ENCODE measurements at regions not wholly inside any gene's neighbourhood (a gene's known extent, or its start where the extent isn't known, plus 50 kb on each side); places are given as distances from the start of the nearest gene placed in this dataset.

DNA sequence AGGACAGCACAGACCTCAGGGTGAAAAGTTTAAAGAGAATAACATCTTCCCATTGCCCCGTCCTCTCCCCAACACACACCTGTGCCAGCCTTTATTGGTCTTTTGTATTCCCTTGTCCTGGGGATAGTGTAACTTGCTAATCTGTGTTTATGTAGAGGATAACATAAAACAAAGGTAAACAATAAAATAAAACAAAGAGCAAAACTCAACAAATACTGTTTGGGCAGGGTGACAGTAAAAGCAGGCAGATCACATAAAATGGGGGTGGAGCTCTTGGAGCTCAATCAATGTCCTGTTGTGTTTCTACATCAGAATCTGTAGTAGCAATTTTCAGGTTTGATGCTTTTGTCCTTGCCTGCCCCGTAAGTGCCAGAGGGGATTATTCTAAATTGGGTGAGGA is 1939.7 kb downstream of the TP53TG3F start:
- TF ChIP-seq, protein P1, sequence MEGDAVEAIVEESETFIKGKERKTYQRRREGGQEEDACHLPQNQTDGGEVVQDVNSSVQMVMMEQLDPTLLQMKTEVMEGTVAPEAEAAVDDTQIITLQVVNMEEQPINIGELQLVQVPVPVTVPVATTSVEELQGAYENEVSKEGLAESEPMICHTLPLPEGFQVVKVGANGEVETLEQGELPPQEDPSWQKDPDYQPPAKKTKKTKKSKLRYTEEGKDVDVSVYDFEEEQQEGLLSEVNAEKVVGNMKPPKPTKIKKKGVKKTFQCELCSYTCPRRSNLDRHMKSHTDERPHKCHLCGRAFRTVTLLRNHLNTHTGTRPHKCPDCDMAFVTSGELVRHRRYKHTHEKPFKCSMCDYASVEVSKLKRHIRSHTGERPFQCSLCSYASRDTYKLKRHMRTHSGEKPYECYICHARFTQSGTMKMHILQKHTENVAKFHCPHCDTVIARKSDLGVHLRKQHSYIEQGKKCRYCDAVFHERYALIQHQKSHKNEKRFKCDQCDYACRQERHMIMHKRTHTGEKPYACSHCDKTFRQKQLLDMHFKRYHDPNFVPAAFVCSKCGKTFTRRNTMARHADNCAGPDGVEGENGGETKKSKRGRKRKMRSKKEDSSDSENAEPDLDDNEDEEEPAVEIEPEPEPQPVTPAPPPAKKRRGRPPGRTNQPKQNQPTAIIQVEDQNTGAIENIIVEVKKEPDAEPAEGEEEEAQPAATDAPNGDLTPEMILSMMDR (IDR thresholded peaks at IDR 0.05; ENCODE audit: insufficient read depth in 1 of 2, low read depth in 1 of 2, low read length in 1 of 2, severe bottlenecking in 1 of 2, unreplicated experiment in 1 of 2), result no peak
- Mint-ChIP-seq H3K4me3 (ENCODE audit: unreplicated experiment) (no peak overlapping the region), H3K4me1 (ENCODE audit: low read depth, unreplicated experiment) (no peaks in the 10 kb centered on the region), H3K36me3 (ENCODE audit: insufficient read depth, unreplicated experiment) (no peaks in the 10 kb centered on the region), H3K9me3 (ENCODE audit: unreplicated experiment) (peaks cover 8% of the 10 kb centered on the region), H3K27ac (ENCODE audit: unreplicated experiment) (no peak overlapping the region), H3K27me3 (ENCODE audit: insufficient read depth, unreplicated experiment) (no peaks in the 10 kb centered on the region)
- DNase-seq, result no peak
- Histone ChIP-seq H3K9me3 (no peaks in the 10 kb centered on the region), H3K4me3 (ENCODE audit: low read depth, low read length) (no peak overlapping the region), H3K4me1 (no peaks in the 10 kb centered on the region), H3K27me3 (replicated peaks; ENCODE audit: control insufficient read depth, insufficient read depth, low read length) (no peaks in the 10 kb centered on the region), H3K36me3 (ENCODE audit: control insufficient read depth, insufficient read depth, low read length) (no peaks in the 10 kb centered on the region)
- POLR2A ChIA-PET, result no interaction called here
- intact Hi-C loops (cut with micrococcal nuclease; ENCODE audit: unreplicated experiment), result no loop called here
- CTCF ChIA-PET, result no interaction called here
- BruUV-seq (replicated peaks), result no TSS peak

- no TSS peak for BruUV-seq (replicated peaks)
- H3K27me3 ChIP-seq (replicated peaks; ENCODE audit: control insufficient read depth, insufficient read depth, low read length), result no peaks in the 10 kb centered on the region
- DNase-seq, result no peak
- H3K27me3 Mint-ChIP-seq (ENCODE audit: insufficient read depth, unreplicated experiment), result no peaks in the 10 kb centered on the region
- no peak overlapping the region for H3K27ac Mint-ChIP-seq (ENCODE audit: unreplicated experiment)
- CTCF ChIA-PET, result no interaction called here
- H3K36me3 ChIP-seq (ENCODE audit: control insufficient read depth, insufficient read depth, low read length), result no peaks in the 10 kb centered on the region
- H3K9me3 Mint-ChIP-seq (ENCODE audit: unreplicated experiment), result no peaks in the 10 kb centered on the region
- no peaks in the 10 kb centered on the region for H3K4me1 Mint-ChIP-seq (ENCODE audit: low read depth, unreplicated experiment)
- H3K36me3 Mint-ChIP-seq (ENCODE audit: insufficient read depth, unreplicated experiment), result no peaks in the 10 kb centered on the region
- TF ChIP-seq, protein P1 (IDR thresholded peaks at IDR 0.05; ENCODE audit: insufficient read depth in 1 of 2, low read depth in 1 of 2, low read length in 1 of 2, severe bottlenecking in 1 of 2, unreplicated experiment in 1 of 2), result no peak
- H3K4me1 ChIP-seq, result no peaks in the 10 kb centered on the region
- H3K9me3 ChIP-seq, result no peaks in the 10 kb centered on the region
- intact Hi-C loops (cut with micrococcal nuclease; ENCODE audit: unreplicated experiment), result no loop called here
- H3K4me3 ChIP-seq (ENCODE audit: low read depth, low read length), result no peak overlapping the region
- no peak overlapping the region for H3K4me3 Mint-ChIP-seq (ENCODE audit: unreplicated experiment)
- POLR2A ChIA-PET, result no interaction called here
These were observed 1944.9 kb downstream of the TP53TG3F start for GRCh38 chr16:35404273-35404672.

GRCh38 chr16:35405526-35405925 is 1946.1 kb downstream of the TP53TG3F start:
- TF ChIP-seq, protein P1 (IDR thresholded peaks at IDR 0.05; ENCODE audit: insufficient read depth in 1 of 2, low read depth in 1 of 2, low read length in 1 of 2, severe bottlenecking in 1 of 2, unreplicated experiment in 1 of 2), result no peak
- H3K36me3 Mint-ChIP-seq (ENCODE audit: insufficient read depth, unreplicated experiment), result no peaks in the 10 kb centered on the region
- CTCF ChIA-PET, result no interaction called here

More at GRCh38 chr16:35405526-35405925, 1946.1 kb downstream of the TP53TG3F start:
- H3K36me3 ChIP-seq (ENCODE audit: control insufficient read depth, insufficient read depth, low read length), result no peaks in the 10 kb centered on the region
- no peak for DNase-seq
- H3K4me3 ChIP-seq (ENCODE audit: low read depth, low read length), result no peak overlapping the region
- no peaks in the 10 kb centered on the region for H3K27me3 ChIP-seq (replicated peaks; ENCODE audit: control insufficient read depth, insufficient read depth, low read length)
- H3K9me3 ChIP-seq, result no peaks in the 10 kb centered on the region
- Mint-ChIP-seq H3K4me1 (ENCODE audit: low read depth, unreplicated experiment) (no peaks in the 10 kb centered on the region), H3K27ac (ENCODE audit: unreplicated experiment) (no peak overlapping the region), H3K27me3 (ENCODE audit: insufficient read depth, unreplicated experiment) (no peaks in the 10 kb centered on the region), H3K4me3 (ENCODE audit: unreplicated experiment) (no peak overlapping the region), H3K9me3 (ENCODE audit: unreplicated experiment) (no peaks in the 10 kb centered on the region)
- POLR2A ChIA-PET, result no interaction called here
- intact Hi-C loops (cut with micrococcal nuclease; ENCODE audit: unreplicated experiment), result no loop called here
- no peaks in the 10 kb centered on the region for H3K4me1 ChIP-seq
- no TSS peak for BruUV-seq (replicated peaks)
